Activated naive CD4-positive, alpha-beta T cell treated with anti-CD3 and anti-CD28 coated beads, Interleukin-2, amount 50 U/mL, for 24 hours (primary cell): ENCODE measurements at regions not wholly inside any gene's neighbourhood (a gene's known extent, or its start where the extent isn't known, plus 50 kb on each side); places are given as distances from the start of the nearest gene placed in this dataset.

Experiments
- H3K27ac Mint-ChIP-seq: one replicate; pipeline ENCODE4 v1.8.0; 2021; ENCODE audit warnings: mild to moderate bottlenecking, mixed read lengths
- H3K27me3 Mint-ChIP-seq: one replicate; pipeline ENCODE4 v1.8.0; 2021; ENCODE audit warnings: mixed read lengths
- H3K36me3 Mint-ChIP-seq: one replicate; pipeline ENCODE4 v1.8.0; 2021; ENCODE audit warnings: mixed read lengths
- H3K4me1 Mint-ChIP-seq: one replicate; pipeline ENCODE4 v1.8.0; 2021; ENCODE audit warnings: mixed read lengths
- H3K4me3 Mint-ChIP-seq: one replicate; pipeline ENCODE4 v1.8.0; 2021; ENCODE audit warnings: mild to moderate bottlenecking, mixed read lengths
- H3K9me3 Mint-ChIP-seq: one replicate; pipeline ENCODE4 v1.8.0; 2021; ENCODE audit warnings: mixed read lengths

GRCh38 chr6:25042536-25042935 lies 106.8 kb upstream of the RIPOR2 start:
- Mint-ChIP-seq H3K27ac (peak overlapping the region; percentile 95), H3K4me3 (peak overlapping the region; percentile 98), H3K9me3 (no peaks in the 10 kb centered on the region), H3K36me3 (peaks cover 2% of the 10 kb centered on the region), H3K27me3 (no peaks in the 10 kb centered on the region), H3K4me1 (peaks cover 56% of the 10 kb centered on the region)

GRCh38 chr6:25042984-25043725 lies 107.4 kb upstream of the RIPOR2 start:
- Mint-ChIP-seq H3K27ac (peak overlapping the region; percentile 39), H3K4me3 (peak overlapping the region; percentile 98), H3K9me3 (no peaks in the 10 kb centered on the region), H3K36me3 (peaks cover 2% of the 10 kb centered on the region), H3K27me3 (no peaks in the 10 kb centered on the region), H3K4me1 (peaks cover 49% of the 10 kb centered on the region)

GRCh38 chr6:25043892-25044291 lies 108.1 kb upstream of the RIPOR2 start:
- no peaks in the 10 kb centered on the region for H3K27me3 Mint-ChIP-seq
- H3K9me3 Mint-ChIP-seq: no peaks in the 10 kb centered on the region
- peaks cover 42% of the 10 kb centered on the region for H3K4me1 Mint-ChIP-seq
- H3K4me3 Mint-ChIP-seq: no peak overlapping the region
- H3K36me3 Mint-ChIP-seq: peaks cover 2% of the 10 kb centered on the region
- H3K27ac Mint-ChIP-seq: no peak overlapping the region

- Mint-ChIP-seq H3K27me3 (no peaks in the 10 kb centered on the region), H3K36me3 (peaks cover 2% of the 10 kb centered on the region), H3K4me1 (peaks cover 39% of the 10 kb centered on the region), H3K4me3 (no peak overlapping the region), H3K9me3 (no peaks in the 10 kb centered on the region), H3K27ac (no peak overlapping the region)
Measured at GRCh38 chr6:25046942-25047341, 111.2 kb upstream of the RIPOR2 start.

- Mint-ChIP-seq H3K27me3 (no peaks in the 10 kb centered on the region), H3K36me3 (peaks cover 2% of the 10 kb centered on the region), H3K4me3 (peak overlapping the region; percentile 77), H3K9me3 (no peaks in the 10 kb centered on the region), H3K4me1 (peaks cover 45% of the 10 kb centered on the region), H3K27ac (peak overlapping the region; percentile 91)
Measured at GRCh38 chr6:25050356-25050755, 114.6 kb upstream of the RIPOR2 start.

GRCh38 chr6:25051083-25051482 lies 115.3 kb upstream of the RIPOR2 start:
- peak overlapping the region; percentile 77 for H3K4me3 Mint-ChIP-seq
- H3K4me1 Mint-ChIP-seq: peaks cover 51% of the 10 kb centered on the region
- H3K9me3 Mint-ChIP-seq: no peaks in the 10 kb centered on the region
- no peaks in the 10 kb centered on the region for H3K27me3 Mint-ChIP-seq
- H3K36me3 Mint-ChIP-seq: peaks cover 2% of the 10 kb centered on the region
- H3K27ac Mint-ChIP-seq: peak overlapping the region; percentile 91

- H3K4me3 Mint-ChIP-seq: no peak overlapping the region
Measured at GRCh38 chr6:25052181-25052580, 116.4 kb upstream of the RIPOR2 start.

GRCh38 chr6:25053875-25054371 lies 118.2 kb upstream of the RIPOR2 start:
- Mint-ChIP-seq H3K9me3 (no peaks in the 10 kb centered on the region), H3K36me3 (no peaks in the 10 kb centered on the region), H3K27me3 (no peaks in the 10 kb centered on the region), H3K4me1 (peaks cover 70% of the 10 kb centered on the region), H3K4me3 (no peak overlapping the region), H3K27ac (no peak overlapping the region)

More at GRCh38 chr6:25052181-25052580, 116.4 kb upstream of the RIPOR2 start:
- H3K36me3 Mint-ChIP-seq: no peaks in the 10 kb centered on the region
- peak overlapping the region; percentile 8 for H3K27ac Mint-ChIP-seq
- H3K27me3 Mint-ChIP-seq: no peaks in the 10 kb centered on the region
- H3K4me1 Mint-ChIP-seq: peaks cover 61% of the 10 kb centered on the region
- H3K9me3 Mint-ChIP-seq: no peaks in the 10 kb centered on the region

GRCh38 chr6:25054469-25054868 lies 118.7 kb upstream of the RIPOR2 start:
- H3K27me3 Mint-ChIP-seq: no peaks in the 10 kb centered on the region
- H3K4me1 Mint-ChIP-seq: peaks cover 66% of the 10 kb centered on the region
- no peak overlapping the region for H3K27ac Mint-ChIP-seq
- H3K36me3 Mint-ChIP-seq: no peaks in the 10 kb centered on the region
- H3K4me3 Mint-ChIP-seq: no peak overlapping the region
- no peaks in the 10 kb centered on the region for H3K9me3 Mint-ChIP-seq

GRCh38 chr6:25056130-25056529 lies 120.4 kb upstream of the RIPOR2 start:
- Mint-ChIP-seq H3K9me3 (no peaks in the 10 kb centered on the region), H3K4me3 (peak overlapping the region; percentile 51), H3K27ac (peak overlapping the region; percentile 52), H3K4me1 (peaks cover 50% of the 10 kb centered on the region), H3K36me3 (no peaks in the 10 kb centered on the region), H3K27me3 (no peaks in the 10 kb centered on the region)

GRCh38 chr6:25057111-25057905 lies 121.5 kb upstream of the RIPOR2 start:
- no peaks in the 10 kb centered on the region for H3K36me3 Mint-ChIP-seq
- no peaks in the 10 kb centered on the region for H3K27me3 Mint-ChIP-seq
- H3K4me3 Mint-ChIP-seq: no peak overlapping the region
- H3K9me3 Mint-ChIP-seq: no peaks in the 10 kb centered on the region
- H3K4me1 Mint-ChIP-seq: peaks cover 43% of the 10 kb centered on the region
- H3K27ac Mint-ChIP-seq: no peak overlapping the region

- Mint-ChIP-seq H3K36me3 (no peaks in the 10 kb centered on the region), H3K4me1 (peaks cover 38% of the 10 kb centered on the region), H3K27me3 (no peaks in the 10 kb centered on the region), H3K27ac (no peak overlapping the region), H3K9me3 (no peaks in the 10 kb centered on the region), H3K4me3 (no peak overlapping the region)
Measured at GRCh38 chr6:25058441-25058840, 122.7 kb upstream of the RIPOR2 start.

GRCh38 chr6:25058941-25059340 lies 123.2 kb upstream of the RIPOR2 start:
- H3K27me3 Mint-ChIP-seq: no peaks in the 10 kb centered on the region
- H3K9me3 Mint-ChIP-seq: no peaks in the 10 kb centered on the region
- no peak overlapping the region for H3K4me3 Mint-ChIP-seq
- peaks cover 35% of the 10 kb centered on the region for H3K4me1 Mint-ChIP-seq
- no peak overlapping the region for H3K27ac Mint-ChIP-seq
- H3K36me3 Mint-ChIP-seq: no peaks in the 10 kb centered on the region

GRCh38 chr6:25060522-25060921 lies 124.8 kb upstream of the RIPOR2 start:
- Mint-ChIP-seq H3K4me3 (no peak overlapping the region), H3K27me3 (no peaks in the 10 kb centered on the region), H3K36me3 (no peaks in the 10 kb centered on the region), H3K9me3 (no peaks in the 10 kb centered on the region), H3K4me1 (peaks cover 25% of the 10 kb centered on the region), H3K27ac (no peak overlapping the region)

- H3K27me3 Mint-ChIP-seq: no peaks in the 10 kb centered on the region
- H3K9me3 Mint-ChIP-seq: no peaks in the 10 kb centered on the region
- H3K4me3 Mint-ChIP-seq: no peak overlapping the region
- H3K36me3 Mint-ChIP-seq: no peaks in the 10 kb centered on the region
- peaks cover 16% of the 10 kb centered on the region for H3K4me1 Mint-ChIP-seq
- no peak overlapping the region for H3K27ac Mint-ChIP-seq
Measured at GRCh38 chr6:25061289-25061936, 125.7 kb upstream of the RIPOR2 start.
